HG02970 (cell line): ENCODE measurements at regions not wholly inside any gene's neighbourhood (a gene's known extent, or its start where the extent isn't known, plus 50 kb on each side); places are given as distances from the start of the nearest gene placed in this dataset.

Experiments used
- ATAC-seq: cut with Tn5 transposase; IDR thresholded peaks from one replicate; pipeline ENCODE4 v1.9.1; 2021; ENCODE audit warnings: mild to moderate bottlenecking, moderate library complexity, moderate number of reproducible peaks; ENCODE audit not compliant: unreplicated experiment, low FRiP score

DNA sequence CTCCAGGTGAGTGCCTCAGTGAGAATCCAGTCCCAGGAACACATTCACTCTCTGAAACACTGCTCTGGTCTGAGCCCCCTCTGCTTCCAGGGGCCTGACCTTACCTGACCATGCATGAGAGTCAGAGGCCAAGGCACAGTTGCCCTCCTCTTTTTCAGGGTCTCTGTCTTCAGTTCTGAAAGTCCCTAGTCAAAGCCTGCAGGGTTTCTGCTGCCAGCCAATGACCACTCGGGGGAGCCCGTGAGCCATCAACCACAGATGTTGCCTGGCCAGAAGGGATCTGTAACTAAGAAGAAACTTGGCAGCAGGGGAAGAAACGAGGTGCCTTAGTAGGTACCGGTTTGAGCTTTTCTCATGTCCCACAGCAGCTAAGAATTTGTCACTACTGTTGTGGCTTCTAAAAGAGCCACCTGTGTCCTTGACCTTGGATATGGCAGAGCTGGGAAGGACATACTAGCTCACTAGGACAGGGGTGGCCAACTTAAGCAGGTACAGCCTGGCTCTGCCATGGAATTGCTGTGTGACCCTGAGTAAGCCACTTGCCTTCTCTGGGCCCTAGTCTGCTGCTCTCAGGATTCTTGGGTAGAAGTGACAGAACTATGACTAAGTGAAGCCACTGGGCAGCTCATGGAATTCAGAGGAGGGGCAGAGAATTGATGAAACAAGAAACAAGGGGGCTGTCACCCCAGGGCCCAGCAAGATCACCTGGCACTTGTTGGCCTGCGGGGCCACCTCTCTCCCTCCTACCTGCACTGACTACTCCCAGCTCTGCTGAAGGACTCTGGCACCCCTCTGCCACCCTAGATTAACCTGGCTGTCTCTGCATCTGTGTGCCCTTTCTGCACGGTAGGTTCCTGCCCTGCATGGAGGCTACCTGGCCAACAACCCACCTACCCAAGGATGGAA is 83.8 kb upstream of the GPR26 start:
- no peak for ATAC-seq

DNA sequence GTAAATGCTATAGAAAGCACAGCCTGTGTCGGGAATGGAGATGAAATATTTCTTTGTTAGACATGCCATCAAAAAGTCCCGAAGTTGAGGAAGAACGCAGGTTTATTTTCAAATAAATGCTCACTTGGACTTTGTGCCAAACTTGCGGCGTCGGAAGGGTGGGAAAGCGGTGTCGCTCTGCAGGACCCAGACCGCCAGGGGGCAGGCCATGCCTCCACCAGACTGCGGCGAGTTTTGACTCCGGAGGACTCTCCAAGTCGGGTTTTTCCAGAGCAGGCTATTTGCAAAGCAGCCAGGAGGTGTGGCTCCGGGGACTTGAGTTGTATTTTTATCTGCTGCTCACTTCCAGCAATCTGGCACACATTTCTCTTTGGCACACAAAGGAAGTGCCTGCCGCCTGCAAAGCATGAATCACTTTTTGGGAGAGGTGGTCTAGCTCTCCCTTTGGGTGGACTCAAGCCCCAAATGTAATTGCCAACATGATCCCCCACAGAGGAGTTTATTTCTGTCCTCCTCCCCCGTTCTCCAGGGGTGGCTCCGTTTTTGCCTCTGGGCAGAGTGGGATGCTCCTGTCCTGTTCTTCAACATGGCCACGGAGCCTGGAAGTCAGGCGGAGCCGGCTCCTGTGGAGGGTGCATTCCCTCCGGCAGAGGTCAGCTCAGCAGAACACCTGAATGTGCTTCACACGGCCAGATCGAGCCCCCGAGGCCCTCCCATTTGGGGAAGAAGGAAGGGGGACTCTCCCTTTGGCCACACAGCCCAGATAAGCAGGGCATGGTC is 82.3 kb upstream of the GPR26 start:
- no peak for ATAC-seq

DNA sequence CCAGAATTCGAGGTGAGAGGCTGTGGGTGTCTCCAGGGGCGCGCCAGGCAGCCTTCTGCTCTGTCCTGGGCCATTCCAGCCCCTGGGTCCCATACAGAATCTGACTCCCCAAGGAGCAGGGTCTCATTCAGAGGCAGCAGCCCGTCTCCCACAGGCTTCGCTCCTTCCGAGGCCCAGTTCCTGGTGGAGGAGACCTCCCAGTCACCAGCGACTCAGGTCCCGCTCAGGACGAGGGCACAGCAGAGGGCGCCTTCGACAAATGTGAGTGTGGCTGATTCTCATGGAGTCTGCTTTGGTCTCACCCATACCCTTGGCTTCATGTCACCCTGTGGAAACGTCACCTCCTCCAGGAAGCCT is 81.8 kb upstream of the GPR26 start:
- ATAC-seq = no peak

DNA sequence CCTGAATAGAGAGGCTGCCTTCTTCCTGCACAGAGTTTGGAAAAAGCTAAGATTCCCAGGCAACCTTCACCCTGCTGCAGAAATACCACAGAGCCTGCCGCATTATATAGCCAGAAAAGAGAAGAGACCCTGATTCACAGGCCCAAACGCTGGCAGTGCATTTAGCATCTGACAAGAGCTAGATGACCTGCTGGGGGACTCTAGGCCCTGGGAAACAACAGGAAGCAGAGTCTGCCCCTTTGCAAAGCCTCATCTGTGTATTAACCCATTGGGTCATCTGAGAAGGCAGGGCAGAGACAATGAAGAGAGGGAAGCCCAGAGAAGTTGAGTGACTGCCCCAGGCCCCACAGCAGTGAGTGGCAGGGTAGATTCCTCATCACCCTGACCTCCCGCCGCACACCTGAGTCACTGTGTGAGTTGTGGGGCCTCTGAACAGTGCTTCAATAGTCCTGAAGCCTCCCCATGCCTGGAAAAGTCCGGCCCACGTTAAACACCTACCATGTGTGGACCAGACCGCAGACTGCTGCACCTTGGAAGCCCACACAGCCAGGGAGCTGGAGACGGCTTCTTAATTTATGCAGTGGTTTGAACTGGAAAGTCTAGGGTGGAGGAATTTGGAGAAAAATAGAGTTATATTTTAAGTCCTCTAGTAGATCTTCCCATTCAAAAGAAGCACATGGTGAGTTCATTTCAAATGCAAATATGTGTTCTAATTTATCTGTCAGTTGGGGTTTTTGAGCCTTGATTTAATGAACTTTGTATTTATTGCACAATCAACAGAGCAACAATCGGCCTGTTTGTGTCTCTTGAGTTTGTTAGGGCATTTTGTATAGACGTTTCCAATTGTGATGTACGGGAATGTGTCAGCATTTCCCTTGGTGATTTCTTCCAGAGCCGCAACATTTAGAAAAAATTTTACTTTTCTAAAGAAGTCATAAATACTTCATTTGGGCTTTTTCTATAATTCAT is 80.4 kb upstream of the GPR26 start:
- ATAC-seq = no peak

DNA sequence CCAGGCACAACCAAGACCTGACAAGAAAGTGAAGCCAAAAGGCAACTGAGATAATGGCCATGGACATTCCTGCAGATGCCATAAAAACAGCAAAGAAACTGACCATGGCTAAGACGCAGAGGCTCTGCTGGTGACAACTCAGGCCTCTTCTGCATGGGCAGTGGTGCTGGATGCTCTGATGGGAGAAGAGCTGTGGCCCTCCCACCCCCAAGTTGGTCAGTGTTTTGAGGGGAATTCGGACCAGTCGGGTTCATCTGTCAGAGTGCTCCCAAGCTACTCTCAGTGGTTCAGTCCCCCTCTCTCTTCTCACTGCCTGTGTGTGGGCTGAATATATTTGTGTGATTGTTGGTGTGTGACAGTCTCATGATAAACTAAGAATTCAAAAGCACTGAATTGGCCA is 79.0 kb upstream of the GPR26 start:
- no peak for ATAC-seq

DNA sequence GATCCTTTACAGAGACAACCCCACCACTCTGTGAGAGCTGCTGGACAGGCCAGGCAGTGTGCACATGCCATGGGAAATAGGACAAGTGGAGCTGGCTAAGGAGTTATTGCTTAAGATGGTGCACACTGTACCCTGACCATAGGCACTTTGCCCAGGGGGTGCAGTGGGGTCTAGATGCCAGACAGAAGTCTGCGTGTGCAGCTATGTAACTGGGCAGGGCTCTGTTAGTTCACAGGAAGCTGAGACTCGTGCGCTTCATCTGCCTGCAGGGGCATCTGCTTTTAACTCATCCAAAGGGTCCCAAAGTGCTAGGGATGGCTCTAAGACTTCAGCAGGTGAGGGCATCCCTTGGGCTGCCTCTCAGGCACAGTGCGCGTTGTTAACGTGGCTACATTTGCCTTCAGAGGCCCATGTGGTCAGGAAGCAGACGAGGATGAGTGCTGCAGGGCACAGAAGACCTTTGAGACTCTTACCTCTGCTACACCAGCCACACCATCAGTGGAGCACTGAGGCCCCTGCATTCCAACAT is 77.7 kb upstream of the GPR26 start:
- ATAC-seq = no peak

DNA sequence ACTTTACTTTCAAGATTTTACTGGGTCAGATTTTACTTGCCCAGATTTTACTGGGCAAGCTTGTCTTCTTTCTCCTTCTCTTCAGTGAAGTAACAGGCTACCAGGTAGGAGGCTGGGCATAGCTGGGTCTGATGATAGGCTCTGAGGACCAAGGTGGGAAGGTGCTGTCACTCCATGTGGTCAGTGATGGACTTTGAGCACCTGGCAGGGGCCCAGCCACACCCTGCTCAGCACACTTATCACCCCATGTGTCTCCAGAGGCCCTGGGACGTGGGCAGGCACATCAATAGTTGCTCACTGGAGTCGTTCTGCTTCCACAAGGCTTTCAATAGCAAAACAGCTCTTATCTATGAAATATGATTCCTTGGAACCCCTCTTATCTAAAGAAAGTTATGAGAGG is 70.5 kb upstream of the GPR26 start:
- no peak for ATAC-seq

DNA sequence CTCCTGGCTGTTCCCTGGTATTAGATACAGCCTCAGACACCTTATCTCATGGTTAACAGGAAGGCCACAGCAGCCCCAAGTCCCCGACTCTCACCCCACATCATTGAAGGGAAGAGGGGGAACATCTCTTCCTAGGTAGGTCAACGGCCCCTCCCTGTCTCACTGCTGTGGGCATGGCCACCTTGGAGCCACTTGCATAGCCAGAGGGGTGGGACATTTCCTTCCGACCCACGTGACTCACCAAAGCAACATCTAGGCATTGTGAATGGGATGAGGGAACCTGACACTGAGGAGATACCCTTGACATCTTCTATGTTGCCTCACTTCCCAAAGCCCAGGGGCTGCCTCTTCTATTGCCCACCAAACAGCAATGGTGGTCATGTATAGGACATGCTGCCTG is 68.5 kb upstream of the GPR26 start:
- no peak for ATAC-seq

DNA sequence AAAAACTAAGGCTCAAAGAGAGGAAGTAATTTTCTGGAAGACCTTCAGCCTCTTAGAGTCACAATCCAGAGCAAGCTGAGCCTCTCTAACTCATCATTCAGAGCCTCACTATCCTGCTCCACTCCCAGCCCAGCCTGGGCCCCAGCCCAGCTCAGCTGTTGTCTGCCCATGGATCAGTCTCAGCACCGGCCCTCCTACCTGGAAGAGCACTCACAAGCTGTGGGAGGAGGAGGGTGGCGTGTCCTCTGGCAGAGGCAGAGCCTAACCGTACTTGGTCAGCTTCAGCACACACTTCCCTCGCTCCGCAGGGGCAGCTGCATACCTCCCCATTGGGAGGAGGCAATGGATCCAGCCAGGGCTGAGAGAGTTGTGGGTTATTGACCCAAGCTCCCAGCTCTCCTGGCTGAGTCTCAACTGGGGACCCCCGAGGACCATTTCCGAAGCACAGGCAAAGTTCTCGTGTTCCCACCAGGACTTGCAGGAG is 66.7 kb upstream of the GPR26 start:
- no peak for ATAC-seq

DNA sequence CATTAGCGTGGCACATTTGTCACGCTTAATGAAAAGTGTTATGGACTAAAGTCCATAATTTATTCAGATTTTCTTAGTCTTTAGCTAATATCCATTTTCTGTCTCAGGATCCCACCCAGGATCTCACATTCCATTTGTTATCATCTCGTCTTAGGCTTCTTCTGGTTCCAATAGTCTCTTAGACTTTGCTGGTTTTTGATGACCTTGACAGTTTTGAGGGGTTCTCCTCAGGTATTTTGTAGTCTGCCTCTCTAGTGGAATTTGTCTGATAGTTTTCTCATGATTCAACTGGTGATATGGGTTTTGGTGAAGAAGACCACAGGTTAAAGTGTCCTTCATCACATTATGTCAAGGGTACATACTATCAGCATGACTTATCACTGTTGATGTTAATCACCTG is 66.0 kb upstream of the GPR26 start:
- ATAC-seq = no peak

DNA sequence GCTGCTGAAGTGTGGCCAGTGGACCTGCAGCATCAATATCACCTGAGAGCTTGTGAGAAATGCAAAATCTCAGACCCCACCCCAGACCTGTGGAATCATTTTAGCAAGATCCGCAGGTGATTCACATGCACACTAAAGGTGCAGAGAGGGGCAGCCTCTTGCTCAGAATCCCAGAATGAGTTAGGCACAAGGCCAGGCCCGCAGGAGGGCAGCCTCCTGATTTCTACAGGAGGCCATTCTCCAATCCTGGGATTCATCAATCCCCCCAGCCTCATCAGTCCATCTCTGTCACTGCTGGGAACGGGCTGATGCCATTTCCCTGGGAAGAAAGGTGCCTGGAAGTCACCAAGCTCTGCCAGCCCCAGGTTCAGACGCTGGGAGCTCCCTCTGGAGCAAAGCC is 63.0 kb upstream of the GPR26 start:
- no peak for ATAC-seq

DNA sequence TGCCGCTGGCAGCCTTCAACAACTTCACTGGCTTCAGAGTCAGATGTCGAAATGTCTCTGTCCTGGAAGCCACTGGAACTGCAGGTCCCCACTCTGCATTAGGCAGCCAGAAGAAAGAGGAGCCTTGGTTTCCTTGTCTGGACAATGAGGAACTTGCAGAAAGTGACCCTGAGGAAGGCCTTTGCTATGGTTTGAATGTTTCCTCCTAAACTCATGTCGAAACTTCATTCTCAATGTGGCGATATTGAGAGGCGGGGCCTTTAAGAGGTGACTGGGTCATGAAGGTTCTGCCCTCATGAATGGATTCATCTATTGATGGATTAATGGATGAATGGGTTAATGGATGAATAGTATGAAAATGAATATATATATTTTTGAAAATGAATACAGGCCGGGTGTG is 61.6 kb upstream of the GPR26 start:
- ATAC-seq = no peak

DNA sequence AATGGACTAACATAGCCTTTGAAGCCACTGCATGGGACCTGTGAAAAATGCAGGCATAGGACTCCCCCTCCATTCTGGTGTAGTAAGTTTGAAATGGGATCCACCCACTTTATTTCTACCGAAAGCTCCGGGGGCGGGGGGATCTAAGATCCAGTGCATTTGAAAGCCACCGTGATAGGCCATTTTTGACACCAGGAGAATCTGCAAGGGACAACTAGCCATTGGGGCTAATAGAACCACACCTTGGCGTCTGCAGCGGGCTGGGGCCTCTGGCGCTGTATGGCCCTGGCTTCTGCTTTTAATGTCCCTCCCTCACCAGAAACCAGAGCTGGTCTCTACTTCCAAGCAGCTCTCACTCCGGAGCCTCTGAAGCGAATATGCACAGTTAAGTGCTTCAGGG is 60.1 kb upstream of the GPR26 start:
- no peak for ATAC-seq

DNA sequence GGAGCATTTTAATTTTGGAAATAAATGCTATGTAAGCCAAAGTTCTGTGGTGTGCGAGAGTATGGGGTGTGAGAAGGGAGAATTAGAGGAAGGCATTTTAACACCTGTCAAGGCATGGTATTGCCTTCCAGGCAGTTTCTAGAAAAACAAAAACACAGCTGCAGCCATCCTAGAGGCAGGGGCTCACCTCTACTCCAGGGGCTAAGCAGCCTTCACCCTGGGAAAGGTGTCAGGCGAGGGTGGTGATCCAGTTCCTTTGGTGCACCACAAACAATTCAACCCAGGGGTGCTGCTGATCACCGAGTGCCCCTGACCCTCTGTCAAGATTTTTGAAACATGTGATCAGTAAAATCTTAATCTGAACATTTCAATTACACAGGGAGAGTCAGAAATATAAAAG is 59.2 kb upstream of the GPR26 start:
- ATAC-seq = no peak

DNA sequence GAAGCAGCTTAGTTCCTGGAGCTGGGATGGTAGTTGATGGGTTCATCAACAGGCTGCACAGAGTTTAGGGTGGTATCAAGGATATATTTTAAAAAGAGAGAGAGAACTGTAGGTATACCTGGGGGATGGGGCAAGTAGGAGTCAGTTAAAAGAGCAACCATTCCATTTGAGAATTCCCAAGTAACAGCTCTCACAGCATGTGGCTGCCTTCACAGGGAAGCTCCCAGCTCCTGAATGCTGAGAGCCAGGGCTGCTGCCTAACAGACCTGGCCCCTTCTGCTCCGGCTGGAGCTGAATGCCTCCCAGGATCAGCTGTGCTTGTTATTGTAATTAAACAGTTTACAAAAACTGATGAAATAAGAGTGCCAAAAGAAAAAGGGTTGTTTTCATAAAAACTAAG is 58.8 kb upstream of the GPR26 start:
- ATAC-seq = no peak

DNA sequence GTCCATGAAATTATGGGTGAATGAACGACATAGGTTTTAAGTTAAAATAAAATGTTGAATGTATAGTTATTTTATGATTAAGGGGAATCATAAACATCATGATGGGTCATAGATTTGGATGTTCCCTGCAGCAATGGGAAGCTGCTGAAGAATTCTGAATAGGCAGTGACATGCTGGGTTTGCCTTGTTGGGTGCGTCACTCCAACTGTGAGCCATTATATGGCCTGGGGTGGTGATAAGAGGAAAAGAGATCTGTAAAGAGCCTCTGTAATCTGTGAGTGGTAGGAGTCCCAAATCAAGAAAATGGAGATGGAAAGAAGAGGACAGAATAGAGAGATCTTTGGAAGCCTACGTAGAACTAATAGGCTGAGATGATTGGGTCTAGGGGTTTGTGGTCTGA is 58.1 kb upstream of the GPR26 start:
- ATAC-seq = no peak

DNA sequence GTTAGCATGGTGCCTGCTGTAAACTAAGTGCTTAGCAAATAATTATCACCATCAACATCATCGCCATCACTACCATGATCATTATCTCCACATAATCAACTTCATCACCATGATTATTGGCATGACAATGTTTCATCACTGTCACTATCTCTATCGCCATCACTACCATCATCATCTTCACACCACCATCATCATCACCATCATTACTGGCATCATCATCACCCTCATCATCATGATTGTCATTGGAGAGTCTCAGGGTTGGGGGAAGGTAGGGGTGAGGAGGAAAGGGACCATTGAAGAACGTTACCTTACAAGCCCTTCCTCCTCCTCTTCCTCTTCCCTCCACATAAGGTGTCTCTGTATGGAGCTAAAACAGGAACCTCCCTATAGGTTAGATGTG is 54.9 kb upstream of the GPR26 start:
- no peak for ATAC-seq

DNA sequence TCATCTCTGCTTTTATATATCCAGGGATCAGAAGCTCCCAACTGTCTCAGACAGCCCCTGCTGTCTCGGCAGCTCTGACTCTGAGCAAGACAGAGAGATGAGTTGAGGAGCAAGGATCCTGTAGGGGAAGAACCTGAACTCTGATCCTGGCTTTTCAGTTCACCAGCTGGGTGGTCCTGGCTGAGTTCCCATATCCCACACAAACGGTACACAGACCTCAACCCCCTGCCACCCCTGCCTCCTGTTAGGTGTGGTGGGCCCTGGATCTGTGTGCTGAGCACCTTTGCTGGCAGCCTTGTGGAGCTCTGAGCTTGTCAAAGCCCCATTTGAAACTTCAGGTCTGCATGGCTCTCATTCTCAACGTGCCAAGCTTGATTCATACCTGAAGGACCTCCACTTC is 54.3 kb upstream of the GPR26 start:
- no peak for ATAC-seq

DNA sequence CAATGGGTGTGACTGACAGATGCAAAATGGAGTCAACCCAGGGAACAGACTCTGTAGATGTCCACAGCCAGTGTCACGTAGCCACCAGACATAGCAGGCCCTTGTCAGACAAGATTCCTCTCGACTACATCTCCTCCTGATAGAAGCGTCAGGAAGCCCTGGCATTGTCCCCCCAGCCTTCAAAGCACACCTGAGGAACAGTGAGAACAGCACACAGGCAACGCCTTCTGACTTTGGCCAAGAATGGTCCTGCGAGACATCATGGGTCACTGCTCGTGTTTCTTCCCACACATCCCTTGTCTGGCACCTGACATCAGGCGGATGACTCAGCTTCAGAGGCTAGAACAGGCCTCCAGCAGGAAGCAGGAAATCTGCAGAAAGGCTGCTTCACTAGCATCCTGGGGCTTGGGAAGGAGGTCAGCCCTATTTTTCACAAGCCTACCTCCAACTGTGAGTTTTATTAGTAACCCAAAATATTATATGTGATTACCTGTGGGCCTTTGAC is 52.8 kb upstream of the GPR26 start:
- no peak for ATAC-seq

DNA sequence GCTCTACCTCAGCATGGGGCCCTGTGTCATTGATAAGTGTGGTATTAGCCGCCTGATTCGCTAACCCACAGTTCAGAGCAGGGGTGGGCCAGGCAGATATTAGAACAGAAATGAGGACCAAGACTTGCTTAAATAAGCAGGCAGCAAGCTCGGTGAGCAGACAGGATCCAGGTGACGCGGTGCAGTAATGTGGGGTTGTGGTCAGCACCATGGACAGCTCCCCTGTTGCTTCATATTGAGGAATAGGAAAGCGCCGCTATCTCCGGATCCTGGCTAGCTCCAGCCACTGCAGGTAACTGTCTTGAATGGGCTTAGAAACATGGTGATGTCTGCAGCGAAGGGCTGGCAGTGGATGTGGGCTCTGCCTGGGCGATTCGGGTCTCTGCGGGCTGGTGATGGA is 51.3 kb upstream of the GPR26 start:
- no peak for ATAC-seq
